Osteocyte (in vitro differentiated cells): ENCODE measurements at regions not wholly inside any gene's neighbourhood (a gene's known extent, or its start where the extent isn't known, plus 50 kb on each side); places are given as distances from the start of the nearest gene placed in this dataset.

Experiments used
- DNase-seq: peaks from one replicate; pipeline ENCODE4 v3.0.0; 2021; ENCODE audit warnings: mixed read lengths; ENCODE audit not compliant: unreplicated experiment; ENCODE audit errors: extremely low spot score
- H3K27ac Mint-ChIP-seq: one replicate; pipeline ENCODE4 v1.8.0; 2021; ENCODE audit warnings: mild to moderate bottlenecking, mixed read lengths; ENCODE audit not compliant: unreplicated experiment
- H3K27me3 Mint-ChIP-seq: one replicate; pipeline ENCODE4 v1.8.0; 2021; ENCODE audit warnings: mixed read lengths; ENCODE audit not compliant: unreplicated experiment
- H3K36me3 Mint-ChIP-seq: one replicate; pipeline ENCODE4 v1.8.0; 2021; ENCODE audit warnings: mixed read lengths; ENCODE audit not compliant: unreplicated experiment
- H3K4me1 Mint-ChIP-seq: one replicate; pipeline ENCODE4 v1.8.0; 2021; ENCODE audit warnings: mixed read lengths; ENCODE audit not compliant: unreplicated experiment
- H3K4me3 Mint-ChIP-seq: one replicate; pipeline ENCODE4 v1.8.0; 2021; ENCODE audit warnings: mild to moderate bottlenecking, moderate library complexity, mixed read lengths; ENCODE audit not compliant: unreplicated experiment
- H3K9me3 Mint-ChIP-seq: one replicate; pipeline ENCODE4 v1.8.0; 2021; ENCODE audit warnings: mixed read lengths; ENCODE audit not compliant: unreplicated experiment
- CTCF ChIP-seq: fragments of 200-600 bp; sonication (generic); IDR thresholded peaks from 2 replicates; pipeline ENCODE4 v1.5.0; 2021; ENCODE audit warnings: antibody characterized with exemption, mild to moderate bottlenecking, moderate library complexity

GRCh38 chr22:47240116-47240515 is 477.7 kb downstream of the TBC1D22A start:
- H3K9me3 Mint-ChIP-seq = no peaks in the 10 kb centered on the region
- TF ChIP-seq CTCF = no peak
- peak; percentile 59 for DNase-seq
- H3K4me1 Mint-ChIP-seq = no peaks in the 10 kb centered on the region
- H3K27ac Mint-ChIP-seq = no peak overlapping the region
- no peak overlapping the region for H3K4me3 Mint-ChIP-seq
- peaks cover 3% of the 10 kb centered on the region for H3K27me3 Mint-ChIP-seq
- H3K36me3 Mint-ChIP-seq = no peaks in the 10 kb centered on the region

- Mint-ChIP-seq H3K27me3 (peaks cover 3% of the 10 kb centered on the region), H3K4me3 (no peak overlapping the region), H3K36me3 (no peaks in the 10 kb centered on the region), H3K9me3 (peaks cover under 1% of the 10 kb centered on the region), H3K4me1 (no peaks in the 10 kb centered on the region), H3K27ac (no peak overlapping the region)
- DNase-seq = peak; percentile 51
- TF ChIP-seq CTCF = no peak
Observed at GRCh38 chr22:47239474-47239860, 477.0 kb downstream of the TBC1D22A start.

- no peak overlapping the region for H3K4me3 Mint-ChIP-seq
- peak; percentile 72 for DNase-seq
- no peak for TF ChIP-seq CTCF
- peaks cover 7% of the 10 kb centered on the region for H3K9me3 Mint-ChIP-seq
- no peaks in the 10 kb centered on the region for H3K4me1 Mint-ChIP-seq
- H3K27me3 Mint-ChIP-seq = peaks cover 3% of the 10 kb centered on the region
- H3K36me3 Mint-ChIP-seq = no peaks in the 10 kb centered on the region
- H3K27ac Mint-ChIP-seq = no peak overlapping the region
Observed at GRCh38 chr22:47238690-47239473, 476.4 kb downstream of the TBC1D22A start.

- Mint-ChIP-seq H3K9me3 (peaks cover 13% of the 10 kb centered on the region), H3K27me3 (peaks cover 3% of the 10 kb centered on the region), H3K4me3 (no peak overlapping the region), H3K4me1 (no peaks in the 10 kb centered on the region), H3K27ac (no peak overlapping the region), H3K36me3 (no peaks in the 10 kb centered on the region)
- peak; percentile 64 for DNase-seq
- no peak for TF ChIP-seq CTCF
Observed at GRCh38 chr22:47237890-47238480, 475.5 kb downstream of the TBC1D22A start.

GRCh38 chr22:47236718-47237117 is 474.3 kb downstream of the TBC1D22A start:
- Mint-ChIP-seq H3K4me1 (no peaks in the 10 kb centered on the region), H3K27me3 (peaks cover 2% of the 10 kb centered on the region), H3K27ac (no peak overlapping the region), H3K9me3 (peaks cover 13% of the 10 kb centered on the region), H3K36me3 (no peaks in the 10 kb centered on the region), H3K4me3 (no peak overlapping the region)
- TF ChIP-seq CTCF = no peak
- no peak for DNase-seq
